ENCODE measurements at regions not wholly inside any gene's neighbourhood (a gene's known extent, or its start where the extent isn't known, plus 50 kb on each side); places are given as distances from the start of the nearest gene placed in this dataset.

DNA sequence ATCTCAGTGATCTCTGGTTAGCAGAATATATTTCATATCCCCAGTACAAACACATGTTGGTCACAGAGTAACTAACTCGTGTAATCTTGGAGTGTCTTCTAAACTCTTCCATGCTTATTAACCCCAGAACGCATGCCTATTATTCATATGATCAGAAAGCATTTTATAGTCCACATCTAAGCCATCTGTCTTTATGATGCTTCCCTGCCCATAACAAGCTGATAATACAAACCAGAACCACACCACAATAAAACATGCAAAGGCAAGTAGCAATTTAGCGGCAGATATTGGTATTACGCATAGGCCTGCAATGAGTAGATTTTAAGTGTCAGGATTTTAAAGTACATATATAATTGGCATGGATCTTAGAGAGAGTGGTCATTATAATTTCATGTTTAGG lies 120.0 kb upstream of the PRKCQ start:
- TF ChIP-seq, protein P1, sequence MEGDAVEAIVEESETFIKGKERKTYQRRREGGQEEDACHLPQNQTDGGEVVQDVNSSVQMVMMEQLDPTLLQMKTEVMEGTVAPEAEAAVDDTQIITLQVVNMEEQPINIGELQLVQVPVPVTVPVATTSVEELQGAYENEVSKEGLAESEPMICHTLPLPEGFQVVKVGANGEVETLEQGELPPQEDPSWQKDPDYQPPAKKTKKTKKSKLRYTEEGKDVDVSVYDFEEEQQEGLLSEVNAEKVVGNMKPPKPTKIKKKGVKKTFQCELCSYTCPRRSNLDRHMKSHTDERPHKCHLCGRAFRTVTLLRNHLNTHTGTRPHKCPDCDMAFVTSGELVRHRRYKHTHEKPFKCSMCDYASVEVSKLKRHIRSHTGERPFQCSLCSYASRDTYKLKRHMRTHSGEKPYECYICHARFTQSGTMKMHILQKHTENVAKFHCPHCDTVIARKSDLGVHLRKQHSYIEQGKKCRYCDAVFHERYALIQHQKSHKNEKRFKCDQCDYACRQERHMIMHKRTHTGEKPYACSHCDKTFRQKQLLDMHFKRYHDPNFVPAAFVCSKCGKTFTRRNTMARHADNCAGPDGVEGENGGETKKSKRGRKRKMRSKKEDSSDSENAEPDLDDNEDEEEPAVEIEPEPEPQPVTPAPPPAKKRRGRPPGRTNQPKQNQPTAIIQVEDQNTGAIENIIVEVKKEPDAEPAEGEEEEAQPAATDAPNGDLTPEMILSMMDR (IDR thresholded peaks at IDR 0.05; ENCODE audit: low read length) = no peak
- TF ChIP-seq EZH2 (IDR thresholded peaks at IDR 0.05; ENCODE audit: borderline replicate concordance, low read length) = no peak
